ENCODE measurements at regions not wholly inside any gene's neighbourhood (a gene's known extent, or its start where the extent isn't known, plus 50 kb on each side); places are given as distances from the start of the nearest gene placed in this dataset.

DNA sequence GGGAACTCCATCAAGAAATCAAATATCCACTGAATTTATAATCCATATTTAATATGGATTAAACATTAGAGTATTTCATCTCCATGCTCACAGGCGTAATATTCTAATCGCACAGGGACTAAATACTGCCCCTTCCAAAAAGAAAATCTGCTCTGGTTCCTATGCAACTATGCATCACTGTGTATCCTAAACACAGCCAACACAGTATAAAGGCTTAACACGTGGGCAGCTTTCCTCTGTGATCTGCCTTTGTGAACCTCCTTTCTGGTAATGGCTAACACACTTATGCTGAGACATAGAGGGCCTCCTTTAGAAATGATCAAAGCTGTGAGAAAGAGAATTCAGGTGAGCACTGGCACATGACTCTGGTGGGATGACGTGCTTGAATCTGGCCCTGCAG, 110.2 kb downstream of the RAB11FIP2 start:
- Histone ChIP-seq H3K27ac (ENCODE audit: low read depth, low read length) (no peak overlapping the region), H3K4me3 (ENCODE audit: low read depth, low read length) (no peak overlapping the region), H3K9me3 (ENCODE audit: control insufficient read depth, insufficient read depth, low read length) (no peaks in the 10 kb centered on the region), H3K27me3 (ENCODE audit: control insufficient read depth, insufficient read depth, low read length) (no peaks in the 10 kb centered on the region)
- TF ChIP-seq, protein P1, sequence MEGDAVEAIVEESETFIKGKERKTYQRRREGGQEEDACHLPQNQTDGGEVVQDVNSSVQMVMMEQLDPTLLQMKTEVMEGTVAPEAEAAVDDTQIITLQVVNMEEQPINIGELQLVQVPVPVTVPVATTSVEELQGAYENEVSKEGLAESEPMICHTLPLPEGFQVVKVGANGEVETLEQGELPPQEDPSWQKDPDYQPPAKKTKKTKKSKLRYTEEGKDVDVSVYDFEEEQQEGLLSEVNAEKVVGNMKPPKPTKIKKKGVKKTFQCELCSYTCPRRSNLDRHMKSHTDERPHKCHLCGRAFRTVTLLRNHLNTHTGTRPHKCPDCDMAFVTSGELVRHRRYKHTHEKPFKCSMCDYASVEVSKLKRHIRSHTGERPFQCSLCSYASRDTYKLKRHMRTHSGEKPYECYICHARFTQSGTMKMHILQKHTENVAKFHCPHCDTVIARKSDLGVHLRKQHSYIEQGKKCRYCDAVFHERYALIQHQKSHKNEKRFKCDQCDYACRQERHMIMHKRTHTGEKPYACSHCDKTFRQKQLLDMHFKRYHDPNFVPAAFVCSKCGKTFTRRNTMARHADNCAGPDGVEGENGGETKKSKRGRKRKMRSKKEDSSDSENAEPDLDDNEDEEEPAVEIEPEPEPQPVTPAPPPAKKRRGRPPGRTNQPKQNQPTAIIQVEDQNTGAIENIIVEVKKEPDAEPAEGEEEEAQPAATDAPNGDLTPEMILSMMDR (IDR thresholded peaks at IDR 0.05; ENCODE audit: low read depth, low read length), result no peak
- ChIA-PET CTCF (no interaction called here), POLR2A (no interaction called here)
- DNase-seq (ENCODE audit: low read depth, low spot score), result no peak

DNA sequence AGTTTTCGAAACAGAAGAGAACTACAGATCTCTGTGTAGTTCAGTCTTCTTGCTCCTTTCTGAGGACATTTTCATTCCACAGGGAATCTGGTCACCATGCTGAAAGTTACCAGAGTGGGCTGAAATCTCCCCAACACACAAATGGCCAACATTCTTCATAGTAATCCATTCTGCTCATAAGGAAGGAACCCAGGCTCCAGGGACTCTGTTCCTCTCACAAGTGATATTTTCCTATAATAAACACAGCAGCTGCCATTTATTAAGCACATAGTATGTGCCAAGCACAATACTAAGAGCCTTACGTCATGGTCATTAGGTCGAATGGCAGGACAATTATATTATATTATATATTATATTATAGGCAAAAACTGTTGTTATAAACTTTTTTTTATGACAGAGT, 109.8 kb downstream of the RAB11FIP2 start:
- TF ChIP-seq, protein P1 (IDR thresholded peaks at IDR 0.05; ENCODE audit: low read depth, low read length), result no peak
- Histone ChIP-seq H3K27me3 (ENCODE audit: control insufficient read depth, insufficient read depth, low read length) (no peaks in the 10 kb centered on the region), H3K9me3 (ENCODE audit: control insufficient read depth, insufficient read depth, low read length) (no peaks in the 10 kb centered on the region), H3K4me3 (ENCODE audit: low read depth, low read length) (no peak overlapping the region), H3K27ac (ENCODE audit: low read depth, low read length) (no peak overlapping the region)
- ChIA-PET POLR2A (no interaction called here), CTCF (no interaction called here)
- no peak for DNase-seq (ENCODE audit: low read depth, low spot score)

DNA sequence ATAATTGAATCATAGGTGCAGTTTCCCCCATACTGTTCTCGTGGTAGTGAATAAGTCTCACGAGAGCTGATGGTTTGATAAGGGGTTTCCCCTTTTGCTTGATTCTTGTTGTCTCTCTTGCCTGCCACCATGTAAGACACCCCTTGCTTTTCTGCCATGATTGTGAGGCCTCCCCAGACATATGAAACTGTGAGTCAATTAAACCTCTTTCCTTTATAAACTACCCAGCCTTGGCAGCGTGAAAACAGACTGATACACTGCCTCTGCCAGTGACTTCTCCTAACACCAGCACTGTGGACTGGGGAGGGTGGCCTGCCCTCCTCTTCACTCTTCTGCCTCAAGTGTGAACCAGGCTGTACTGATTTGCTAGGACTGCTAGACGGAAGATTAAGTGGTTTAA, 108.6 kb downstream of the RAB11FIP2 start:
- POLR2A ChIA-PET, result no interaction called here

DNA sequence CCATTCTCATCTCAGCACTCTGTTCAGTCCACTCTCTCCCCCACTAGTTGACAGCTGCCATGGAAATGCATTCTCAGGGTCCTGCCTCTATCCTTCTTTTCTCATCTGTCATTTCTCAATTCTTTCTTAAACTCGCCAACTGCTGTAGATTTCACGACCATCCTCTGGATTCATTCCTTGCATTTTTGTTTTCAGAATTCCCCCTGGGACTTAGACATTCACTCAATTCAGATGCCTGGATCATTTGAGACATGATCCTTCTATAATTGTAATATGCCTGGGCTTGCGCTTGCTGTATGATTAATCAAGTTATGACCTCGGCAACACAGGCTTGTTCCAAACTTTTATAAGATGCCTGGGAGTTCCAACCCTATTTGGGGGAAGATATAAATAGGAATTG, 104.5 kb downstream of the RAB11FIP2 start:
- Histone ChIP-seq H3K27ac (ENCODE audit: low read depth, low read length) (no peak overlapping the region), H3K9me3 (ENCODE audit: control insufficient read depth, insufficient read depth, low read length) (no peaks in the 10 kb centered on the region), H3K27me3 (ENCODE audit: control insufficient read depth, insufficient read depth, low read length) (no peaks in the 10 kb centered on the region), H3K4me3 (ENCODE audit: low read depth, low read length) (no peak overlapping the region)
- POLR2A ChIA-PET, result no interaction called here
- CTCF ChIA-PET, result no interaction called here
- TF ChIP-seq, protein P1 (IDR thresholded peaks at IDR 0.05; ENCODE audit: low read depth, low read length), result no peak
- no peak for DNase-seq (ENCODE audit: low read depth, low spot score)

More for the DNA sequence above, 108.6 kb downstream of the RAB11FIP2 start:
- Histone ChIP-seq H3K4me3 (ENCODE audit: low read depth, low read length) (no peak overlapping the region), H3K27me3 (ENCODE audit: control insufficient read depth, insufficient read depth, low read length) (no peaks in the 10 kb centered on the region), H3K9me3 (ENCODE audit: control insufficient read depth, insufficient read depth, low read length) (no peaks in the 10 kb centered on the region), H3K27ac (ENCODE audit: low read depth, low read length) (no peak overlapping the region)
- DNase-seq (ENCODE audit: low read depth, low spot score), result no peak
- TF ChIP-seq, protein P1 (IDR thresholded peaks at IDR 0.05; ENCODE audit: low read depth, low read length), result no peak
- CTCF ChIA-PET, result no interaction called here

DNA sequence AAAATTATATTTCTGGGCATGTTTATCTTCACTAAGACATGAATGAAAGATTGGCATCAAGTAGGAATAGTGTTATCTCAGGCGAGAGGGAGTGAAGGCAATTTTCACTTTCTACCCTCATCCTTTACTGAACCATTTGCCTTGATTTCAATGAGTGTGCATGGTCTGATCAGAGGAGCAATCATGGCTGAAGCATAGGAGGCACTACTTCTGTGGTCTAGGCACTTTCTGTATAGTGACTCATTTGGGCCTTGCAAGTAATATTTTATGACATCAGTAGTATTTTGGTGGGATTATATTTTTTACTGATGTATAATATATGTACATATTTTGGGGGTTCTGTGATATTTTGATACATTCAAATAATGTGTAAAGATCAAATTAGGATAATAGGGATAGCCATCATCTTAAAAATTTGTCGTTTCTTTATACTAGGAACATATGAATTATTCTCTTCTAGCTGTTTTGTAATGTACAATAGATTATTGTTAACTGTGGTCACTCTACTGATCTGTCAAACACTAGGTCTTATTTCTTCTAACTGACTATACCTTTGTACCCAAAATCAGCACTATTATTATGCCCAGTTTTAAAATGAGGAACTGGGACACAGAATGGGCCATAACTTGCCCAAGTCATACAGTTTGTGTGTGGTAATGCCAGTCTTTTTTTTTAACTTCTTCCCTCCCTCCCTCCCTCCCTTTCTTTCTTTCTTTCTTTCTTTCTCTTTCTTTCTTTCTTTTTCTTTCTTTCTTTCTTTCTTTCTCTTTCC, 101.9 kb downstream of the RAB11FIP2 start:
- Histone ChIP-seq H3K27me3 (ENCODE audit: control insufficient read depth, insufficient read depth, low read length) (no peaks in the 10 kb centered on the region), H3K9me3 (ENCODE audit: control insufficient read depth, insufficient read depth, low read length) (no peaks in the 10 kb centered on the region), H3K27ac (ENCODE audit: low read depth, low read length) (no peak overlapping the region), H3K4me3 (ENCODE audit: low read depth, low read length) (no peak overlapping the region)
- TF ChIP-seq, protein P1 (IDR thresholded peaks at IDR 0.05; ENCODE audit: low read depth, low read length), result no peak
- ChIA-PET CTCF (no interaction called here), POLR2A (no interaction called here)
- no peak for DNase-seq (ENCODE audit: low read depth, low spot score)

Data from AG04450 (cell line).